WTC11 (cell line): ENCODE measurements at regions not wholly inside any gene's neighbourhood (a gene's known extent, or its start where the extent isn't known, plus 50 kb on each side); places are given as distances from the start of the nearest gene placed in this dataset.
A peak's percentile ranks its signal among the peaks of the same experiment; 100 is the strongest.

Source experiments
- ATAC-seq: fragments of 200-7000 bp; cut with Tn5 transposase; 2 replicates; pipeline ENCODE4 v1.10.0; 2021; ENCODE audit warnings: mild to moderate bottlenecking, moderate library complexity
- CTCF ChIA-PET: fragments of 300-600 bp; sonication (Branson Sonifier 250); formaldehyde crosslinking; loops from one replicate; lab custom pipeline; 2021; ENCODE audit warnings: antibody characterized with exemption; lab: Charles Lee
- POLR2A ChIA-PET: fragments of 350-600 bp; sonication (Branson Sonifier 250); formaldehyde crosslinking; loops from one replicate; lab custom pipeline; 2021; ENCODE audit warnings: antibody characterized with exemption; lab: Charles Lee
- DNase-seq: peaks from one replicate; pipeline ENCODE4 v3.0.0; 2021; ENCODE audit warnings: low spot score
- H3K27ac Mint-ChIP-seq: 2 replicates; pipeline ENCODE4 v1.8.0; 2021; ENCODE audit warnings: mixed read lengths
- H3K27me3 Mint-ChIP-seq: 2 replicates; pipeline ENCODE4 v1.8.0; 2021; ENCODE audit warnings: low read depth, mild to moderate bottlenecking, moderate library complexity, mixed read lengths
- H3K36me3 Mint-ChIP-seq: 2 replicates; pipeline ENCODE4 v1.8.0; 2021; ENCODE audit warnings: mixed read lengths
- H3K4me1 Mint-ChIP-seq: 2 replicates; pipeline ENCODE4 v1.8.0; 2022; ENCODE audit warnings: mixed read lengths
- H3K4me3 Mint-ChIP-seq: 2 replicates; pipeline ENCODE4 v1.8.0; 2021; ENCODE audit warnings: mild to moderate bottlenecking, moderate library complexity, mixed read lengths
- H3K9me3 Mint-ChIP-seq: 2 replicates; pipeline ENCODE4 v1.8.0; 2021; ENCODE audit warnings: mixed read lengths
- AR ChIP-seq: fragments of 250-450 bp; sonication (Bioruptor Pico); IDR thresholded peaks from 2 replicates; pipeline ENCODE4 v1.9.0; 2021; ENCODE audit warnings: mild to moderate bottlenecking
- ATF2 ChIP-seq: sonication (generic); formaldehyde crosslinking; IDR thresholded peaks from 2 replicates; pipeline ENCODE4 v1.8.1; 2022; ENCODE audit warnings: low read depth, missing genetic modification reagents, borderline replicate concordance
- CREB1 ChIP-seq: sonication (generic); formaldehyde crosslinking; IDR thresholded peaks from 2 replicates; pipeline ENCODE4 v1.8.0; 2023; ENCODE audit warnings: mild to moderate bottlenecking, missing genetic modification reagents
- ESRRA ChIP-seq: sonication (generic); formaldehyde crosslinking; IDR thresholded peaks from 2 replicates; pipeline ENCODE4 v1.8.1; 2022; ENCODE audit warnings: mild to moderate bottlenecking, missing genetic modification reagents, borderline replicate concordance
- GTF2I ChIP-seq: fragments of 250-450 bp; sonication (Bioruptor Pico); conservative IDR thresholded peaks from 2 replicates; pipeline ENCODE4 v1.4.0; 2021; ENCODE audit warnings: mild to moderate bottlenecking
- JAZF1 ChIP-seq: fragments of 250-450 bp; sonication (Bioruptor Pico); IDR thresholded peaks from 2 replicates; pipeline ENCODE4 v1.9.0; 2021; ENCODE audit warnings: moderate library complexity, mild to moderate bottlenecking, inconsistent platforms
- MAX ChIP-seq: sonication (generic); formaldehyde crosslinking; IDR thresholded peaks from 2 replicates; pipeline ENCODE4 v1.8.0; 2022; ENCODE audit warnings: mild to moderate bottlenecking, missing genetic modification reagents
- MXD4 ChIP-seq: fragments of 250-450 bp; sonication (Bioruptor Pico); IDR thresholded peaks from 2 replicates; pipeline ENCODE4 v1.8.0; 2021; ENCODE audit warnings: mild to moderate bottlenecking, moderate library complexity, borderline replicate concordance
- NFATC4 ChIP-seq: fragments of 250-450 bp; sonication (Bioruptor Pico); IDR thresholded peaks from 2 replicates; pipeline ENCODE4 v1.9.0; 2021; ENCODE audit warnings: mild to moderate bottlenecking
- PREB ChIP-seq: sonication (generic); formaldehyde crosslinking; IDR thresholded peaks from 2 replicates; pipeline ENCODE4 v1.8.1; 2022; ENCODE audit warnings: mild to moderate bottlenecking, missing genetic modification reagents, moderate library complexity, borderline replicate concordance
- TEAD4 ChIP-seq: sonication (generic); formaldehyde crosslinking; IDR thresholded peaks from 2 replicates; pipeline ENCODE4 v1.8.0; 2022; ENCODE audit warnings: mild to moderate bottlenecking, missing genetic modification reagents
- ZMAT4 ChIP-seq: fragments of 250-450 bp; sonication (Bioruptor Pico); IDR thresholded peaks from 2 replicates; pipeline ENCODE4 v1.9.0; 2021; ENCODE audit warnings: mild to moderate bottlenecking
- ZNF121 ChIP-seq: sonication (generic); formaldehyde crosslinking; IDR thresholded peaks from 2 replicates; pipeline ENCODE4 v1.8.0; 2023; ENCODE audit warnings: missing genetic modification reagents
- ZNF317 ChIP-seq: sonication (generic); formaldehyde crosslinking; IDR thresholded peaks from 2 replicates; pipeline ENCODE4 v1.8.1; 2023; ENCODE audit warnings: low read depth, mild to moderate bottlenecking, moderate library complexity, missing genetic modification reagents, borderline replicate concordance
- ZNF425 ChIP-seq: fragments of 250-450 bp; sonication (Bioruptor Pico); conservative IDR thresholded peaks from 2 replicates; pipeline ENCODE4 v1.9.0; 2021; ENCODE audit warnings: mild to moderate bottlenecking
- ZNF532 ChIP-seq: fragments of 250-450 bp; sonication (Bioruptor Pico); IDR thresholded peaks from 2 replicates; pipeline ENCODE4 v1.9.0; 2021; ENCODE audit warnings: mild to moderate bottlenecking, borderline replicate concordance
- ZSCAN18 ChIP-seq: fragments of 250-450 bp; sonication (Bioruptor Pico); IDR thresholded peaks from 2 replicates; pipeline ENCODE4 v2.1.2; 2022; ENCODE audit warnings: mild to moderate bottlenecking, moderate library complexity

GRCh38 chr1:34376531-34376930, 199.8 kb downstream of the C1orf94 start:
- DNase-seq: no peak
- ChIA-PET POLR2A (no interaction called here), CTCF (no interaction called here)
- no peak overlapping the region for H3K27ac Mint-ChIP-seq
- TF ChIP-seq ESRRA (no peak), PREB (CRISPR knock-in tag) (no peak)
- peaks cover 3% of the 10 kb centered on the region; the same call in 1 of the 2 replicates for H3K4me1 Mint-ChIP-seq
- H3K4me3 Mint-ChIP-seq: no peak overlapping the region
- H3K9me3 Mint-ChIP-seq: peaks cover 10% of the 10 kb centered on the region
- ATAC-seq: no peak
- peaks cover 25% of the 10 kb centered on the region for H3K27me3 Mint-ChIP-seq
- peaks cover 5% of the 10 kb centered on the region; the same call in 1 of the 2 replicates for H3K36me3 Mint-ChIP-seq

- Mint-ChIP-seq H3K36me3 (peaks cover 5% of the 10 kb centered on the region; the same call in 1 of the 2 replicates), H3K27ac (no peak overlapping the region), H3K4me3 (no peak overlapping the region), H3K27me3 (peaks cover 22% of the 10 kb centered on the region), H3K4me1 (peaks cover 3% of the 10 kb centered on the region; the same call in 1 of the 2 replicates), H3K9me3 (peaks cover 10% of the 10 kb centered on the region)
- POLR2A ChIA-PET: no interaction called here
- DNase-seq (no peak), ATAC-seq (peak; percentile 44; the same call in 1 of the 2 replicates)
- CTCF ChIA-PET: no interaction called here
- no peak for TF ChIP-seq ZMAT4 (CRISPR knock-in tag)
- TF ChIP-seq JAZF1 (CRISPR knock-in tag): no peak
- TF ChIP-seq CREB1: no peak
- no peak for TF ChIP-seq ZNF317 (CRISPR knock-in tag)
- TF ChIP-seq MXD4 (CRISPR knock-in tag): no peak
- no peak for TF ChIP-seq ZSCAN18
- TF ChIP-seq GTF2I (CRISPR knock-in tag): no peak
- TF ChIP-seq ZNF121 (CRISPR knock-in tag): no peak
- TF ChIP-seq AR (CRISPR knock-in tag): no peak
- TF ChIP-seq TEAD4 (CRISPR knock-in tag): no peak
- TF ChIP-seq ZNF425 (CRISPR knock-in tag): no peak
- no peak for TF ChIP-seq ZNF532 (CRISPR knock-in tag)
- no peak for TF ChIP-seq ATF2 (CRISPR knock-in tag)
- no peak for TF ChIP-seq MAX (CRISPR knock-in tag)
- no peak for TF ChIP-seq NFATC4 (CRISPR knock-in tag)
Observed at GRCh38 chr1:34378968-34379856, 202.5 kb downstream of the C1orf94 start.
